Karpas-422 (cell line): ENCODE measurements at regions not wholly inside any gene's neighbourhood (a gene's known extent, or its start where the extent isn't known, plus 50 kb on each side); places are given as distances from the start of the nearest gene placed in this dataset.

Experiments used
- DNase-seq: peaks from one replicate; pipeline ENCODE4 v3.0.0-alpha.2; 2015
- H2AFZ ChIP-seq: fragments of 200-600 bp; sonication (generic); 2 replicates; pipeline ENCODE4 v1.6.1; 2014; ENCODE audit warnings: antibody characterized with exemption, low read length, mixed read lengths
- H3K27ac ChIP-seq: fragments of 200-600 bp; sonication (generic); 2 replicates; pipeline ENCODE4 v1.5.1; 2014; ENCODE audit warnings: mild to moderate bottlenecking, low read length, moderate library complexity
- H3K27me3 ChIP-seq: fragments of 200-600 bp; sonication (generic); 2 replicates; pipeline ENCODE4 v1.6.1; 2014; ENCODE audit warnings: low read length, mixed read lengths
- H3K36me3 ChIP-seq: fragments of 200-600 bp; sonication (generic); 2 replicates; pipeline ENCODE4 v1.6.1; 2014; ENCODE audit warnings: low read length, mixed read lengths; ENCODE audit not compliant: insufficient read depth
- H3K4me1 ChIP-seq: fragments of 200-600 bp; sonication (generic); 2 replicates; pipeline ENCODE4 v1.6.1; 2014; ENCODE audit warnings: mild to moderate bottlenecking, low read length, mixed read lengths
- H3K4me2 ChIP-seq: fragments of 200-600 bp; sonication (generic); 2 replicates; pipeline ENCODE4 v1.6.1; 2014; ENCODE audit warnings: low read length, low read depth, mild to moderate bottlenecking; ENCODE audit not compliant: poor library complexity, severe bottlenecking
- H3K4me3 ChIP-seq: fragments of 200-600 bp; sonication (generic); 2 replicates; pipeline ENCODE4 v1.5.1; 2014; ENCODE audit warnings: mild to moderate bottlenecking, antibody characterized with exemption, low read length, mixed read lengths
- H3K79me2 ChIP-seq: fragments of 200-600 bp; sonication (generic); 2 replicates; pipeline ENCODE4 v1.6.1; 2014; ENCODE audit warnings: mild to moderate bottlenecking, low read length, mixed read lengths
- H3K9ac ChIP-seq: fragments of 200-600 bp; sonication (generic); 2 replicates; pipeline ENCODE4 v1.6.0; 2014; ENCODE audit warnings: low read length
- H3K9me2 ChIP-seq: fragments of 200-600 bp; sonication (generic), shearing (Covaris generic); replicated peaks from 2 replicates; pipeline ENCODE4 v1.6.0; 2014; ENCODE audit warnings: mild to moderate bottlenecking, low read length, moderate library complexity; ENCODE audit not compliant: insufficient read depth
- H3K9me3 ChIP-seq: fragments of 300-700, 200-600 bp; sonication (generic); 2 replicates; pipeline ENCODE4 v1.6.1; 2014; ENCODE audit warnings: low read length, mixed read lengths
- H4K20me1 ChIP-seq: fragments of 200-600 bp; sonication (generic); 2 replicates; pipeline ENCODE4 v1.6.1; 2014; ENCODE audit warnings: mild to moderate bottlenecking, antibody characterized with exemption, low read length, low read depth; ENCODE audit not compliant: insufficient read depth

DNA sequence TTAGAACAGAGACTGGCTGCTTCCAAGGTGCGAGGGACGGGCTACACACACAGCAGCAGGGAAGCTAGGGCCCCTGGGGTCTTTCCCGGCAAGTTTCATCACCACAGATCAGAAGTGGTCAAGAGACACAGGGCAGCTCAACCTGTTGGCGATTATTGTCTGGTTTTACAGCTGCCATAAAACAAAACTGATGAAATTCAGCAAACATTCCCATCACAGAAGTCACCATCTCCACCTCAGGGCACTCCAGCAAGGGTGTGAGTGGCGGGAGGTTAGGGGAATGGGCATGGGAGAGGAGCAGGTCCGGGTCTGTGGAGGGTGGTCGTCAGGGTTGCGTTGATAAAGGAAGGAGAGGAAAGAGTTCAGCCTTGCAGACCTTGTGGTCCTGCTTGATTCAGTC lies 91.0 kb downstream of the PXDC1 start:
- Histone ChIP-seq H3K4me2 (no peak overlapping the region), H3K27me3 (no peaks in the 10 kb centered on the region), H3K36me3 (no peaks in the 10 kb centered on the region), H3K9me2 (no peaks in the 10 kb centered on the region), H3K79me2 (no peaks in the 10 kb centered on the region), H3K4me1 (no peaks in the 10 kb centered on the region), H3K4me3 (no peak overlapping the region), H3K27ac (no peak overlapping the region), H4K20me1 (no peaks in the 10 kb centered on the region), H3K9ac (no peak overlapping the region), H3K9me3 (no peaks in the 10 kb centered on the region), H2AFZ (no peak overlapping the region)
- no peak for DNase-seq

DNA sequence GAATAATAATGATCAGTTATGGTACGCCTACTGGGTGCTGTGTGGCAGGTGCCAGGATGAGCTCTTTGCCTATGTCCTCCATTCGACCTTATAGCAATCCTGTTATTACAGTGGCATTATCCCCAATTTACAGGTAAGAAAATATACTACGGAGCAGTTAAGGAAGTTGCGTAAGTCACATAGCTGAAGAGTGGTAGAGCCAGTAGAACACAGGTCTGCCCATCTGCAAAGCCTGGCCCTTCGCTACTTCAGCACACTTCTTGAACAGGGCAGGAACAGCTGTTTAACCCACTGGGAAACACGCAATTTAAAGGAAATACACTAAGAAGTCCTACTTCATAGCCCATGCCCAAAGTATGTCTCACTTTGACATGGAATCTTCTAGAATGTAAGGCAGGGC lies 91.8 kb downstream of the PXDC1 start:
- Histone ChIP-seq H3K4me1 (no peaks in the 10 kb centered on the region), H3K27me3 (no peaks in the 10 kb centered on the region), H3K79me2 (no peaks in the 10 kb centered on the region), H3K9me3 (no peaks in the 10 kb centered on the region), H4K20me1 (no peaks in the 10 kb centered on the region), H3K4me2 (no peak overlapping the region), H2AFZ (no peak overlapping the region), H3K36me3 (no peaks in the 10 kb centered on the region), H3K4me3 (no peak overlapping the region), H3K9ac (no peak overlapping the region), H3K9me2 (no peaks in the 10 kb centered on the region), H3K27ac (no peak overlapping the region)
- DNase-seq: no peak

GRCh38 chr6:3656076-3656475 lies 95.4 kb downstream of the PXDC1 start:
- Histone ChIP-seq H2AFZ (no peak overlapping the region), H4K20me1 (no peaks in the 10 kb centered on the region), H3K4me2 (no peak overlapping the region), H3K27me3 (no peaks in the 10 kb centered on the region), H3K9me3 (no peaks in the 10 kb centered on the region), H3K27ac (no peak overlapping the region), H3K4me1 (no peaks in the 10 kb centered on the region), H3K36me3 (no peaks in the 10 kb centered on the region), H3K9ac (no peak overlapping the region), H3K9me2 (no peaks in the 10 kb centered on the region), H3K79me2 (no peaks in the 10 kb centered on the region), H3K4me3 (no peak overlapping the region)
- DNase-seq: no peak

DNA sequence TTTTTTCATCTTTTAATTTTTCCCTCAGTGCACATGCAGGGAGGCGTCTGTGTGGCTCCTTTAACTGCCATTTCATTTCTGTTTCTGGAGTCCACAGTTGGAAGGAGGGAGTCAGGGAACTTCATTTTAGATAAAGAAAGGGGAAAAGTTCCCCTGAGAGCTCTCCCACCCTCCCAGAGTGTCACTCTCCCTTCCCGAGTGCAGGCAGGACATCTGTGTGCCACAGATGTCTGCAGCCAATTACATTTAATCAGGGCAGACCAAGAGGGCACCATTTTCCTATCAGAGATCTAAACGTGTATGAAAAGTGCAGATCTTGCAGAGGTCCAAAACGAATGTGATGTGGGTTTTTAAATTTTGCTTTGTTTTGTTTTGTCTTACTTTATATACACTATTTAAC lies 96.6 kb downstream of the PXDC1 start:
- Histone ChIP-seq H3K4me2 (no peak overlapping the region), H3K27me3 (no peaks in the 10 kb centered on the region), H2AFZ (no peak overlapping the region), H4K20me1 (no peaks in the 10 kb centered on the region), H3K4me3 (no peak overlapping the region), H3K9me2 (no peaks in the 10 kb centered on the region), H3K9ac (no peak overlapping the region), H3K27ac (no peak overlapping the region), H3K4me1 (no peaks in the 10 kb centered on the region), H3K36me3 (no peaks in the 10 kb centered on the region), H3K79me2 (no peaks in the 10 kb centered on the region), H3K9me3 (no peaks in the 10 kb centered on the region)
- no peak for DNase-seq

DNA sequence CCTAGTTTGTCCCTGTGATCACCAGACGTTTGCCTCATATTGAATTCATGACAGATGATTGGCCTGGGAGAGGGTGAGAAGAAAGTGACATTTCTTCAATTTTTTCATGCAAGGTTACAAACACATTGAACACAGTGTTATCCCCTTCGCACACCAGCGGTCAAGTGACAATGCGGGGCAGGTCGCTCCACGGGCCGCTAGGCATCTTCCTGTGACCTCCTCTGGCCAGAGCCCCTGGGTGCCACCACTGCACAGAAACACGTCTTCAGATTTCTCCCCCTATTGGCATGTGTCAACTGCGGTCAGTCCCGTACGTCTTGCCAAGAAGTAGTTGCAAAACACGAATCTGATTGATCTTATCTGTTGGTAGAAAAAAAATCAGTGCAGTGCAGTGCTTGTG lies 97.1 kb downstream of the PXDC1 start:
- no peaks in the 10 kb centered on the region for H3K9me2 ChIP-seq
- no peaks in the 10 kb centered on the region for H3K27me3 ChIP-seq
- no peaks in the 10 kb centered on the region for H3K4me1 ChIP-seq
- DNase-seq: no peak
- H3K9ac ChIP-seq: no peak overlapping the region
- H3K36me3 ChIP-seq: no peaks in the 10 kb centered on the region
- no peaks in the 10 kb centered on the region for H3K9me3 ChIP-seq
- H3K79me2 ChIP-seq: no peaks in the 10 kb centered on the region
- H3K4me2 ChIP-seq: no peak overlapping the region
- no peak overlapping the region for H3K4me3 ChIP-seq
- no peak overlapping the region for H3K27ac ChIP-seq
- H2AFZ ChIP-seq: no peak overlapping the region
- no peaks in the 10 kb centered on the region for H4K20me1 ChIP-seq

DNA sequence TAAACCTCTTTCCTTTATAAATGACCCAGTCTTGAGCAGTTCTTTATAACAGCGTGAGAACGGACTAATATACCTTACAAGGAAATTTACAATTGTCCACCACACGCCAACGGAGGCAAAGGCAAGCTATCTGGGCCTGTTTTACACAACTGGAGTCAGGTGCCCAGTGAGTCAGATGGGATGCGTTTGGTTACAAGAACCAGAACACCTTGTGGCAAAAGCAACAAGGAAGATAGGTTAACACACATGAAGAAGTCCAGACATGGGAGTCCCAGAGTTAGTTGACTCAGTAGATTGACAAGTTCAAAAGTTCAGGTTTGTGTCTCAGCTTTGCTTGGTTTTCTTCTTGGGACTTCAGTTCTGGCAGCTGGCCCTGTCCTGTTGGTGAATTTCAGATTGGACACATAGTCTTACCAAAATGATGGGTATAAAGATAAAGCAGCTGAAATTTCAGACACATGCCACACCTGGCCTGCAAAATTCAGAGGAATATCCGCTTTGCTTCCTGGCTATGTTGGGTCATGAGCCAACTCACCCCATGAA lies 97.9 kb downstream of the PXDC1 start:
- H3K9me3 ChIP-seq: no peaks in the 10 kb centered on the region
- H3K4me1 ChIP-seq: no peaks in the 10 kb centered on the region
- no peaks in the 10 kb centered on the region for H3K9me2 ChIP-seq
- H2AFZ ChIP-seq: no peak overlapping the region
- no peak for DNase-seq
- H3K4me3 ChIP-seq: no peak overlapping the region
- H4K20me1 ChIP-seq: no peaks in the 10 kb centered on the region
- no peak overlapping the region for H3K27ac ChIP-seq
- no peaks in the 10 kb centered on the region for H3K36me3 ChIP-seq
- H3K27me3 ChIP-seq: no peaks in the 10 kb centered on the region
- H3K9ac ChIP-seq: no peak overlapping the region
- H3K79me2 ChIP-seq: no peaks in the 10 kb centered on the region
- H3K4me2 ChIP-seq: no peak overlapping the region

GRCh38 chr6:3651698-3652229 lies 99.7 kb downstream of the PXDC1 start:
- H3K36me3 ChIP-seq: no peaks in the 10 kb centered on the region
- no peaks in the 10 kb centered on the region for H3K9me3 ChIP-seq
- DNase-seq: no peak
- H3K4me2 ChIP-seq: no peak overlapping the region
- no peak overlapping the region for H3K27ac ChIP-seq
- H2AFZ ChIP-seq: no peak overlapping the region
- no peaks in the 10 kb centered on the region for H3K9me2 ChIP-seq
- no peaks in the 10 kb centered on the region for H4K20me1 ChIP-seq
- no peaks in the 10 kb centered on the region for H3K27me3 ChIP-seq
- H3K4me3 ChIP-seq: no peak overlapping the region
- no peaks in the 10 kb centered on the region for H3K4me1 ChIP-seq
- H3K79me2 ChIP-seq: no peaks in the 10 kb centered on the region
- H3K9ac ChIP-seq: no peak overlapping the region

DNA sequence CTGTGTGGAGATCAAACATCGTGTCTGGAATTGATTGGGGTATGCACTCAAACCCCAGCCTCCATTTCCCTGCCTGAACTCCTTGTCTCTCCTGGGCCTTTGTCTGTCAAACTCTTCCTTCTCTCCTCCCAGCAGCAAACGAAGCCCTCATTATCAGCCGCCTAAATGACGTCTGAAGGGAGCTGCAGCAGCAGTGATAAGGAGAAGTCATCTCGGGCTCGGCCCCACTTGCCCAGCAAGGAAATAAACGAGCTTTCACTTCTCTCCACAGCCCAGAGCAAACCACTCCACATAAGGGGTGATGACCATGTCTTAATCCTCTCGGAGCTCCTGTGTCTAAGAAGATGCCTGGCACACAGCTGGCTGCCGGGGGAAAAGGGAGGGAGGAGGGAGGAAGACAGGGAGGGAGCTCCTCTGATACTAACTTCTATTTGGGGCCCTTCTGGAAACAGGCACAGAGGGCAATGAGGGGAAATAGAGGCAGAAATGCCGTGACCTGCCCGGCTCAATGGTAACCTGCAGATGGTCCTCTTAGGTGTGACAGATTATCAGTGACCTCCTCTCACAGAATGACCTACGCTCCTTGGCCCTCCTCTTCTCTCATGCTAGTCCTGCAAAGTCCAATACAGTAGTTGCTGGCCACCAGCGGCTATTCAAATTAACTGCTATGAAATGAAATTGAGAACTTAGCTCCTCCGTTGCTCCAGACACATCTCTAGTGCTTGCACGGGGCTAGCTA lies 100.4 kb downstream of the PXDC1 start:
- Histone ChIP-seq H3K9me2 (no peaks in the 10 kb centered on the region), H3K27me3 (no peaks in the 10 kb centered on the region), H3K79me2 (no peaks in the 10 kb centered on the region), H3K9me3 (no peaks in the 10 kb centered on the region), H3K27ac (no peak overlapping the region), H3K36me3 (no peaks in the 10 kb centered on the region), H4K20me1 (no peaks in the 10 kb centered on the region), H3K4me3 (no peak overlapping the region), H3K9ac (no peak overlapping the region), H2AFZ (no peak overlapping the region), H3K4me2 (no peak overlapping the region), H3K4me1 (no peaks in the 10 kb centered on the region)
- no peak for DNase-seq
